ENCODE measurements at regions not wholly inside any gene's neighbourhood (a gene's known extent, or its start where the extent isn't known, plus 50 kb on each side); places are given as distances from the start of the nearest gene placed in this dataset.

DNA sequence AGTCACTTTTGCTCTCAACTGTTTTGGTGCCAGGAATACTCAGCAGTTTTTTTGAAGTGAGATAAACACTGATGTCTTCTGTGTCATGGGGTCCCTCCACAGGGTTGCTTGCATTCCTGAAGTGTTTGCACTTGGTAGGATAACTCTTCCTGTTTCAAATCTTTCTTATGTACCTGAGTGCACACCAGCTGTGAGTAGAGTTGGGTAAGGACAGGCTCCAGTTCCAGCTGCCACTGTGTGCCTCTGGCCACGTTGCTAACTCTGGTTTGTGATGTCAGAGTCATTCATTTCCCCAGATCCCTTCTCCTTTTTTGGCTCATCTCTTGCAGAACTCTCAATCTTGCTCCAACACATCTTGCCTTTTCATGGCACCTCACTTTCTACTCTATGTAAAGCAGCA, 356.3 kb upstream of the B3GALT2 start:
- TF ChIP-seq, protein P1, sequence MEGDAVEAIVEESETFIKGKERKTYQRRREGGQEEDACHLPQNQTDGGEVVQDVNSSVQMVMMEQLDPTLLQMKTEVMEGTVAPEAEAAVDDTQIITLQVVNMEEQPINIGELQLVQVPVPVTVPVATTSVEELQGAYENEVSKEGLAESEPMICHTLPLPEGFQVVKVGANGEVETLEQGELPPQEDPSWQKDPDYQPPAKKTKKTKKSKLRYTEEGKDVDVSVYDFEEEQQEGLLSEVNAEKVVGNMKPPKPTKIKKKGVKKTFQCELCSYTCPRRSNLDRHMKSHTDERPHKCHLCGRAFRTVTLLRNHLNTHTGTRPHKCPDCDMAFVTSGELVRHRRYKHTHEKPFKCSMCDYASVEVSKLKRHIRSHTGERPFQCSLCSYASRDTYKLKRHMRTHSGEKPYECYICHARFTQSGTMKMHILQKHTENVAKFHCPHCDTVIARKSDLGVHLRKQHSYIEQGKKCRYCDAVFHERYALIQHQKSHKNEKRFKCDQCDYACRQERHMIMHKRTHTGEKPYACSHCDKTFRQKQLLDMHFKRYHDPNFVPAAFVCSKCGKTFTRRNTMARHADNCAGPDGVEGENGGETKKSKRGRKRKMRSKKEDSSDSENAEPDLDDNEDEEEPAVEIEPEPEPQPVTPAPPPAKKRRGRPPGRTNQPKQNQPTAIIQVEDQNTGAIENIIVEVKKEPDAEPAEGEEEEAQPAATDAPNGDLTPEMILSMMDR (IDR thresholded peaks at IDR 0.05): no peak
- H3K36me3 ChIP-seq: no peaks in the 10 kb centered on the region
- no peak overlapping the region for H3K4me3 ChIP-seq
- no peaks in the 10 kb centered on the region for H3K27me3 ChIP-seq
- no peaks in the 10 kb centered on the region for H3K9me3 ChIP-seq
- DNase-seq (no peak), ATAC-seq (no peak)
- no peaks in the 10 kb centered on the region for H3K4me1 ChIP-seq
- intact Hi-C loops (cut with DNase I): no loop called here
- no peak overlapping the region for H3K27ac ChIP-seq

DNA sequence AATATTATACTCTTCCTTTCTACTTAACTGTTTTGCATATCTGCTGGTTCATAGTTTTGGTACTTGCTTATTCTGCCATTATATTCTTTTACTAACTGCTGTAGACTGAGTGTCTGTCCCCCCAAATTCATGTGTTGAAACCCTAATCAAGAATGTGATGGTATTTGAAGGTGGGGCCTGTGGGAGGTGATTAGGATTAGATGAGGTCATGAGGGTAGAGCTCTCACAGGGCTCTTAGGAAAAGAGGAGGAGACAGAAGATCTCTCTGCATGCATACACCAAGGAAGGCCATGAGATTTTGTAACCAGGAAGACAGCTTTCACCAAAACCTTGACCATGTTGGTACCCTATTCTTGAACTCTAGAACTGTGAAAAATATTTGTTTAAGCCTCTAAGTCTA, 354.1 kb upstream of the B3GALT2 start:
- TF ChIP-seq, protein P1 (IDR thresholded peaks at IDR 0.05): no peak
- H3K27ac ChIP-seq: no peak overlapping the region

DNA sequence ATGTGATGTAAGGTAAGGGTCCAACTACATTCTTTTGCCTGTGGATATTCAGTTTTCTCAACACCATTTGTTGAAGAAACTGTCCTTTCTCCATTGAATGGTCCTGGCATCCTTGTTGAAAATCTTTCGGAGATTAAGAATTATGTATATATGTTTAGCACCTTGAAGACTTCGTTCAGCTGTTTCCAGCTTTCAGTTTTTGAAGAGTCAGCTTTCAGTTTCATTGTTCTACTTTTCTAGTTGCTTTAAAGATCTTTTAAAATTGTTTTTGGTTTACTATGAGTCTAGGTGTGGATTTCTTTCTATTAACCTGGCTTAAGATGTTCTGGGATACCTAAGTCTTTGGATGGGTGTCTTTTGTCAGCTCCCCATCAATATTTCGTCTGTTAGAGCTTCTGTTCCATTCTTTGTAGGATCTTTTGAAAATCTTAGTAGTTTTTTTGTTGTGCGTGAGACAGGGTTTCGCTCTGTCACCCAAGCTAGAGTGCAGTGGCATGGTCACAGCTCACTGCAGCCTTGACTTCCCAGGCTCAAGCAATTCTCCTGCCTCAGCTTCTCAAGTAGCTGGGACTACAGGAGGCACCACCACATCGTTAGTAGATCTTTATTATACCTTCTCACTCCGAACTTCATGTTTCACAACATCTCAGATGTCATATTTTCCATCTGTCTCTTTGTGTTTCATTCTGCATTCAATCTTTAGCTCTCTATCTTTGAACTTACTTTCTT, 353.5 kb upstream of the B3GALT2 start:
- intact Hi-C loops (cut with DNase I): no loop called here
- no peak for ATAC-seq
- Histone ChIP-seq H3K9me3 (no peaks in the 10 kb centered on the region), H3K27ac (no peak overlapping the region), H3K36me3 (no peaks in the 10 kb centered on the region), H3K27me3 (no peaks in the 10 kb centered on the region), H3K4me3 (no peak overlapping the region), H3K4me1 (no peaks in the 10 kb centered on the region)
- TF ChIP-seq, protein P1 (IDR thresholded peaks at IDR 0.05): no peak
- no peak for DNase-seq

More for the DNA sequence above, 354.1 kb upstream of the B3GALT2 start:
- no peak for DNase-seq
- no peak for ATAC-seq
- Histone ChIP-seq H3K4me1 (no peaks in the 10 kb centered on the region), H3K27me3 (no peaks in the 10 kb centered on the region), H3K9me3 (no peaks in the 10 kb centered on the region), H3K4me3 (no peak overlapping the region), H3K36me3 (no peaks in the 10 kb centered on the region)
- intact Hi-C loops (cut with DNase I): no loop called here

DNA sequence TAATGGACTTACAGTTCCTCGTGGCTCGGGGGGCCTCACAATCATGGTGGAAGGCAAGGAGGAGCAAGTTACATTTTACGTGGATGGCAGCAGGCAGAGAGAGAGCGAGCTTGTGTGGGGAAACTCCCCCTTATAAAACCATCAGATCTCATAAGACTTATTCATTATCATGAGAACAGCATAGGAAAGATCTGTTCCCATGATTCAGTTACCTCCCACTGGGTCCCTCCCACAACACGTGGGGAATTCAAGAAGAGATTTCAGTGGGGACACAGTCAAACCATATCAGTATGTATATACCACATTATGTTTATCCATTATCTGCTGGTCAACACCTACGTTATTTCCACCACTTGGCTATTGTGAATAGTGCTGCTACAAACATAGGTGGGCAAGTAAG, 352.3 kb upstream of the B3GALT2 start:
- Histone ChIP-seq H3K4me1 (no peaks in the 10 kb centered on the region), H3K27ac (no peak overlapping the region), H3K36me3 (no peaks in the 10 kb centered on the region), H3K4me3 (no peak overlapping the region), H3K9me3 (no peaks in the 10 kb centered on the region), H3K27me3 (no peaks in the 10 kb centered on the region)
- DNase-seq: no peak
- ATAC-seq: no peak
- TF ChIP-seq, protein P1 (IDR thresholded peaks at IDR 0.05): no peak
- intact Hi-C loops (cut with DNase I): no loop called here

DNA sequence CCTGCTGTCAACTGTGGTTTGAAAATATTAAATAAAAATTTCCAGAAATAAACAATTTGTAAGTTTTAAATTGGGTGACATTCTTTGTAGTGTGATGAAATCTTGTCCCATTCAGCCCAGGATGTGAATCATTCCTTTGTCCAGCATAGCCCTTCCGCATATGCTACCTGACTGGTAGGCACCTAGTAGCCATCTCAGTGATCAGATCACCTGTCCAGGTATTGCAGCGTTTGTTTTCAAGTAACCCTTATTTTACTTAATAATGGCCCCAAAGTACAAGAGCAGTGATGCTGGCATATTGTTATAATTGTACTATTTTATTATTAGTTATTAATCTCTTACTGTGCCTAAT, 351.6 kb upstream of the B3GALT2 start:
- no peak for DNase-seq
- H3K4me3 ChIP-seq: no peak overlapping the region
- H3K4me1 ChIP-seq: no peaks in the 10 kb centered on the region
- H3K27ac ChIP-seq: no peak overlapping the region
- no peaks in the 10 kb centered on the region for H3K9me3 ChIP-seq
- ATAC-seq: no peak
- H3K27me3 ChIP-seq: no peaks in the 10 kb centered on the region
- TF ChIP-seq, protein P1 (IDR thresholded peaks at IDR 0.05): no peak
- no peaks in the 10 kb centered on the region for H3K36me3 ChIP-seq
- intact Hi-C loops (cut with DNase I): no loop called here

All from left lung (tissue), 4 donors.